SU-DHL-6 (cell line): ENCODE measurements at regions not wholly inside any gene's neighbourhood (a gene's known extent, or its start where the extent isn't known, plus 50 kb on each side); places are given as distances from the start of the nearest gene placed in this dataset.

ENCODE experiments used
- EZH2phosphoT487 ChIP-seq: fragments of 200-600 bp; sonication (generic), shearing (Covaris generic); conservative IDR thresholded peaks from 2 replicates; pipeline ENCODE4 v1.6.1; 2018; ENCODE audit warnings: mild to moderate bottlenecking, antibody characterized with exemption, low read length, moderate library complexity, mixed read lengths
- TF ChIP-seq, protein P1 (sequence below): fragments of 200-600 bp; sonication (generic); IDR thresholded peaks from one replicate; pipeline ENCODE4 v1.5.1; 2017; ENCODE audit warnings: antibody characterized with exemption, mild to moderate bottlenecking, low read length, moderate library complexity; ENCODE audit not compliant: insufficient read depth, poor library complexity, severe bottlenecking

DNA sequence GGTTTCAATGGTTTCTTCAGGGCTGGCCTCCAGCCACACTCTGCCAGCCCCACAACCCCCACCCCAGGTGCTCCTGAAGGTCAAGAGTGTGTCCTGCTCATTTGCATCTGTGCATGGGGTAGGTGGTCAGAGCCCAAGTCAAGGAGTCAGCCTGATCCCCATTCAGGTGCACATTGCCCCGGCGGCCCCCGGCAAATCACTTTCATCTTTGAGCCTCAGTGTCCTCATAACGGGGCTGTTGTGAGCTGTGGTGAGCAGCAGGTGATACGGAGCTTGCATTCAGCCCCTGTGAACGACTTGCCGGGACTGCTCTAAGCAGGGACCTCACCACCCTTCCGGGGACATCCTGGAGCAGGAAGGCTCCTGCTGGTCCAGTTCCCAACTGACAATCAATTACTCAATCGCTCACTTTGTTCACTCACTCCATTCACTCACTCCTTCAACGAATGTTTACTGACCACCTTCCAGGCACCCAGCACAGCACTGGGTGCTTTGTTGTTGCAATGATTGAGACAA, 93.2 kb upstream of the CPEB4 start:
- TF ChIP-seq, protein P1, sequence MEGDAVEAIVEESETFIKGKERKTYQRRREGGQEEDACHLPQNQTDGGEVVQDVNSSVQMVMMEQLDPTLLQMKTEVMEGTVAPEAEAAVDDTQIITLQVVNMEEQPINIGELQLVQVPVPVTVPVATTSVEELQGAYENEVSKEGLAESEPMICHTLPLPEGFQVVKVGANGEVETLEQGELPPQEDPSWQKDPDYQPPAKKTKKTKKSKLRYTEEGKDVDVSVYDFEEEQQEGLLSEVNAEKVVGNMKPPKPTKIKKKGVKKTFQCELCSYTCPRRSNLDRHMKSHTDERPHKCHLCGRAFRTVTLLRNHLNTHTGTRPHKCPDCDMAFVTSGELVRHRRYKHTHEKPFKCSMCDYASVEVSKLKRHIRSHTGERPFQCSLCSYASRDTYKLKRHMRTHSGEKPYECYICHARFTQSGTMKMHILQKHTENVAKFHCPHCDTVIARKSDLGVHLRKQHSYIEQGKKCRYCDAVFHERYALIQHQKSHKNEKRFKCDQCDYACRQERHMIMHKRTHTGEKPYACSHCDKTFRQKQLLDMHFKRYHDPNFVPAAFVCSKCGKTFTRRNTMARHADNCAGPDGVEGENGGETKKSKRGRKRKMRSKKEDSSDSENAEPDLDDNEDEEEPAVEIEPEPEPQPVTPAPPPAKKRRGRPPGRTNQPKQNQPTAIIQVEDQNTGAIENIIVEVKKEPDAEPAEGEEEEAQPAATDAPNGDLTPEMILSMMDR, result no peak
- TF ChIP-seq EZH2phosphoT487, result no peak
